NOMO-1 (cell line): ENCODE measurements at regions not wholly inside any gene's neighbourhood (a gene's known extent, or its start where the extent isn't known, plus 50 kb on each side); places are given as distances from the start of the nearest gene placed in this dataset.
"Not testable (repeated sequence)": the region's sequence is repeated elsewhere in the genome, so short reads cannot be mapped to it uniquely, and the experiment has no call there.

Experiments
- DNase-seq, 2 experiments: peaks; one replicate each; lab custom pipeline; 2025; ENCODE audit not compliant: unreplicated experiment in 2 of 2; lab: John Stamatoyannopoulos, UW

GRCh38 chr21:25531538-25532250, 75.6 kb downstream of the MRPL39 start:
- DNase-seq = not testable (repeated sequence)

GRCh38 chr21:25528515-25528914, 78.8 kb downstream of the MRPL39 start:
- DNase-seq = no peak

GRCh38 chr21:25518491-25518911, 88.8 kb downstream of the MRPL39 start:
- no peak for DNase-seq

GRCh38 chr21:25515484-25516405, 91.5 kb downstream of the MRPL39 start:
- no peak for DNase-seq

- no peak for DNase-seq
Measured at GRCh38 chr21:25513810-25514209, 93.5 kb downstream of the MRPL39 start.

- DNase-seq = no peak
Measured at GRCh38 chr21:25512095-25513081, 94.9 kb downstream of the MRPL39 start.

- DNase-seq = no peak
Measured at GRCh38 chr21:25509862-25510261, 97.4 kb downstream of the MRPL39 start.

GRCh38 chr21:25508364-25508763, 98.9 kb downstream of the MRPL39 start:
- DNase-seq = no peak

GRCh38 chr21:25507522-25507921, 99.8 kb downstream of the MRPL39 start:
- no peak for DNase-seq

- no peak for DNase-seq
Measured at GRCh38 chr21:25506887-25507286, 100.4 kb downstream of the MRPL39 start.

- peak in 1 of 2 experiments; percentile 18 for DNase-seq
Measured at GRCh38 chr21:25506261-25506660, 101.0 kb downstream of the MRPL39 start.

GRCh38 chr21:25503981-25504380, 103.3 kb downstream of the MRPL39 start:
- DNase-seq = no peak

GRCh38 chr21:25501996-25502665, 105.2 kb downstream of the MRPL39 start:
- peak; percentile 66 to 80 for DNase-seq

GRCh38 chr21:25501462-25501861, 105.8 kb downstream of the MRPL39 start:
- DNase-seq = no peak

GRCh38 chr21:25500598-25500997, 106.7 kb downstream of the MRPL39 start:
- no peak for DNase-seq

- DNase-seq = no peak
Measured at GRCh38 chr21:25496825-25497482, 110.3 kb downstream of the MRPL39 start.

GRCh38 chr21:25494804-25495203, 112.5 kb downstream of the MRPL39 start:
- no peak for DNase-seq

- no peak for DNase-seq
Measured at GRCh38 chr21:25493722-25494121, 113.6 kb downstream of the MRPL39 start.

- DNase-seq = no peak
Measured at GRCh38 chr21:25491267-25491666, 116.0 kb downstream of the MRPL39 start.

GRCh38 chr21:25490742-25491141, 116.5 kb downstream of the MRPL39 start:
- no peak for DNase-seq
